H1 (cell line): ENCODE measurements at regions not wholly inside any gene's neighbourhood (a gene's known extent, or its start where the extent isn't known, plus 50 kb on each side); places are given as distances from the start of the nearest gene placed in this dataset.

Experiments used
- CTCF ChIA-PET: fragments of 300-600 bp; sonication (Branson Sonifier 250); formaldehyde crosslinking; loops from one replicate; lab custom pipeline; 2021; ENCODE audit not compliant: partially characterized antibody; lab: Charles Lee
- POLR2A ChIA-PET: fragments of 300-600 bp; sonication (Branson Sonifier 250); formaldehyde crosslinking; loops from one replicate; lab custom pipeline; 2021; ENCODE audit warnings: inconsistent platforms; ENCODE audit not compliant: partially characterized antibody; lab: Charles Lee
- DNase-seq, 2 experiments: peaks; one replicate each; pipeline versions ENCODE4 v3.0.0 to v3.0.0-alpha.2; 2010 to 2022; ENCODE audit warnings: low spot score in 2 of 2, low read depth in 1 of 2, mixed read lengths in 1 of 2
- FAIRE-seq: peaks from 2 replicates; lab custom pipeline; 2011; peaks lifted over from hg19 to GRCh38; lab: Jason Lieb, UNC
- H2AFZ ChIP-seq: 2 replicates; pipeline ENCODE4 v1.8.1; 2012; ENCODE audit warnings: low read length, inconsistent platforms
- H2AK5ac ChIP-seq: 2 replicates; pipeline ENCODE4 v1.6.1; 2013; ENCODE audit warnings: low read depth, low read length
- H2BK120ac ChIP-seq: replicated peaks from 2 replicates; pipeline ENCODE3; 2013; ENCODE audit warnings: low read depth, low read length, inconsistent platforms
- H2BK12ac ChIP-seq: 2 replicates; pipeline ENCODE4 v1.6.1; 2013; ENCODE audit warnings: low read depth, low read length
- H2BK15ac ChIP-seq: 2 replicates; pipeline ENCODE4 v1.6.1; 2013; ENCODE audit warnings: low read length
- H2BK20ac ChIP-seq: 2 replicates; pipeline ENCODE4 v1.6.1; 2013; ENCODE audit warnings: low read length
- H2BK5ac ChIP-seq: 2 replicates; pipeline ENCODE4 v1.6.1; 2013; ENCODE audit warnings: low read depth, low read length
- H3K14ac ChIP-seq: 2 replicates; pipeline ENCODE4 v1.6.1; 2013; ENCODE audit warnings: inconsistent platforms; ENCODE audit not compliant: insufficient read length
- H3K18ac ChIP-seq: 2 replicates; pipeline ENCODE4 v1.6.1; 2013; ENCODE audit warnings: low read length; ENCODE audit errors: extremely low read depth
- H3K23ac ChIP-seq: 2 replicates; pipeline ENCODE4 v1.6.1; 2013; ENCODE audit warnings: inconsistent platforms; ENCODE audit not compliant: insufficient read length
- H3K23me2 ChIP-seq: 2 replicates; pipeline ENCODE4 v1.6.1; 2013; ENCODE audit warnings: low read depth, low read length
- H3K27ac ChIP-seq: 2 replicates; pipeline ENCODE4 v1.6.1; 2011; ENCODE audit warnings: low read depth, low read length, inconsistent platforms
- H3K27me3 ChIP-seq, 4 experiments: replicated peaks in 1 of 4; 1 replicate in 1 of 4; 2 replicates in 3 of 4; pipeline versions ENCODE4 v1.6.1 to v1.8.1; 2011 to 2013; ENCODE audit warnings: low read length in 3 of 4, mild to moderate bottlenecking in 3 of 4, inconsistent platforms in 2 of 4, mixed read lengths in 2 of 4, moderate library complexity in 1 of 4; ENCODE audit not compliant: control insufficient read depth in 3 of 4, insufficient read depth in 3 of 4; ENCODE audit errors: extremely low read depth in 1 of 4
- H3K36me3 ChIP-seq, 4 experiments: 2 replicates each; pipeline versions ENCODE4 v1.6.1 to v1.8.1; 2011 to 2013; ENCODE audit warnings: mild to moderate bottlenecking in 4 of 4, low read length in 3 of 4, moderate library complexity in 2 of 4, control low read depth in 1 of 4, inconsistent platforms in 1 of 4; ENCODE audit not compliant: insufficient read depth in 4 of 4, control insufficient read depth in 2 of 4
- H3K4ac ChIP-seq: replicated peaks from 2 replicates; pipeline ENCODE3; 2013; ENCODE audit warnings: low read length, low read depth, mixed read lengths, inconsistent platforms; ENCODE audit not compliant: insufficient read length
- H3K4me1 ChIP-seq, 4 experiments: replicated peaks in 1 of 4; 1 replicate in 1 of 4; 2 replicates in 3 of 4; pipeline versions ENCODE4 v1.6.1 to v1.8.1; 2011 to 2013; ENCODE audit warnings: low read length in 3 of 4, inconsistent platforms in 2 of 4, mixed read lengths in 1 of 4; ENCODE audit not compliant: insufficient read depth in 4 of 4, control insufficient read depth in 3 of 4
- H3K4me2 ChIP-seq, 2 experiments: 2 replicates each; pipeline versions ENCODE4 v1.6.1 to v1.8.1; 2011 to 2013; ENCODE audit warnings: low read depth in 2 of 2, low read length in 2 of 2, control low read depth in 1 of 2, inconsistent platforms in 1 of 2, mild to moderate bottlenecking in 1 of 2; ENCODE audit not compliant: insufficient read depth in 1 of 2
- H3K4me3 ChIP-seq, 4 experiments: fragments of 200-600, 300-600 bp in 1 of 4; sonication (generic), shearing (Covaris generic), sonication (Bioruptor Twin) in 1 of 4; 2 replicates each; pipeline versions ENCODE4 v1.5.1 to v1.8.1; 2011 to 2016; ENCODE audit warnings: low read length in 4 of 4, low read depth in 3 of 4, control low read depth in 2 of 4, inconsistent platforms in 2 of 4, mild to moderate bottlenecking in 2 of 4, mixed read lengths in 1 of 4, moderate library complexity in 1 of 4; ENCODE audit not compliant: insufficient read depth in 2 of 4; ENCODE audit errors: extremely low read depth in 1 of 4
- H3K56ac ChIP-seq: replicated peaks from 2 replicates; pipeline ENCODE3; 2013; ENCODE audit warnings: low read depth, mild to moderate bottlenecking, mixed read lengths, low read length, inconsistent platforms; ENCODE audit not compliant: insufficient read length
- H3K79me1 ChIP-seq: 2 replicates; pipeline ENCODE4 v1.6.1; 2013; ENCODE audit warnings: low read depth, low read length, control low read depth
- H3K79me2 ChIP-seq, 2 experiments: 2 replicates each; pipeline versions ENCODE4 v1.6.1 to v1.8.1; 2012 to 2013; ENCODE audit warnings: low read length in 2 of 2, mild to moderate bottlenecking in 2 of 2, inconsistent platforms in 1 of 2; ENCODE audit not compliant: insufficient read depth in 2 of 2, control insufficient read depth in 1 of 2
- H3K9ac ChIP-seq, 4 experiments: replicated peaks in 1 of 4; 1 replicate in 1 of 4; 2 replicates in 3 of 4; pipeline versions ENCODE4 v1.6.1 to v1.8.1; 2011 to 2013; ENCODE audit warnings: low read depth in 3 of 4, low read length in 3 of 4, control low read depth in 2 of 4, mild to moderate bottlenecking in 2 of 4, moderate library complexity in 2 of 4, inconsistent platforms in 1 of 4; ENCODE audit errors: extremely low read depth in 1 of 4
- H3K9me3 ChIP-seq, 2 experiments: 2 replicates each; pipeline versions ENCODE4 v1.6.1 to v1.8.1; 2012 to 2013; ENCODE audit warnings: mild to moderate bottlenecking in 2 of 2, moderate library complexity in 2 of 2, control low read depth in 1 of 2, inconsistent platforms in 1 of 2, low read depth in 1 of 2, low read length in 1 of 2, mixed read lengths in 1 of 2; ENCODE audit not compliant: insufficient read depth in 2 of 2
- H4K20me1 ChIP-seq, 2 experiments: replicated peaks in 1 of 2; 2 replicates each; pipeline versions ENCODE3 to v1.8.1; 2011 to 2013; ENCODE audit warnings: inconsistent platforms in 2 of 2, low read length in 2 of 2, mild to moderate bottlenecking in 1 of 2; ENCODE audit not compliant: insufficient read depth in 2 of 2, control insufficient read depth in 1 of 2
- H4K5ac ChIP-seq: 2 replicates; pipeline ENCODE4 v1.6.1; 2013; ENCODE audit warnings: low read length, low read depth, mixed read lengths, inconsistent platforms; ENCODE audit not compliant: insufficient read length
- H4K8ac ChIP-seq: 2 replicates; pipeline ENCODE4 v1.8.0; 2013; ENCODE audit warnings: mild to moderate bottlenecking, moderate library complexity, low read length, inconsistent platforms; ENCODE audit not compliant: insufficient read depth; ENCODE audit errors: extremely low read depth
- H4K91ac ChIP-seq: replicated peaks from 2 replicates; pipeline ENCODE3; 2013; ENCODE audit warnings: low read length, mixed read lengths, inconsistent platforms; ENCODE audit not compliant: insufficient read length
- ASH2L ChIP-seq: fragments of 200-600, 300-600 bp; sonication (generic); IDR thresholded peaks from one replicate; pipeline ENCODE4 v1.7.1; 2017; ENCODE audit warnings: low read length
- BRCA1 ChIP-seq: IDR thresholded peaks from 2 replicates; pipeline ENCODE4 v1.6.1; 2012; ENCODE audit warnings: low read depth, low read length, improper control_type of control experiment
- CREB1 ChIP-seq: IDR thresholded peaks from 2 replicates; pipeline ENCODE4 v1.6.1; 2012; ENCODE audit warnings: inconsistent platforms
- CTBP2 ChIP-seq: IDR thresholded peaks from 2 replicates; pipeline ENCODE4 v1.7.0; 2011; ENCODE audit warnings: borderline replicate concordance, mild to moderate bottlenecking, moderate library complexity, mixed read lengths, low read length; ENCODE audit not compliant: insufficient read depth, insufficient read length
- EGR1 ChIP-seq: IDR thresholded peaks from 2 replicates; pipeline ENCODE4 v1.6.1; 2011; ENCODE audit warnings: low read depth, low read length, borderline replicate concordance
- EZH2 ChIP-seq: fragments of 200-600 bp; sonication (generic); IDR thresholded peaks from 2 replicates; pipeline ENCODE4 v1.7.1; 2012; ENCODE audit warnings: low read depth, mild to moderate bottlenecking, moderate library complexity, low read length, inconsistent platforms; ENCODE audit not compliant: severe bottlenecking
- MAFK ChIP-seq: IDR thresholded peaks from 2 replicates; pipeline ENCODE4 v1.6.1; 2012; ENCODE audit warnings: low read depth, mild to moderate bottlenecking, improper control_type of control experiment, low read length
- RBBP5 ChIP-seq: IDR thresholded peaks from 2 replicates; pipeline ENCODE4 v1.7.1; 2012; ENCODE audit warnings: low read depth, mild to moderate bottlenecking, inconsistent platforms, low read length, moderate library complexity, borderline replicate concordance
- SIX5 ChIP-seq: IDR thresholded peaks from 2 replicates; pipeline ENCODE4 v1.6.1; 2011; ENCODE audit warnings: mild to moderate bottlenecking, low read depth, low read length
- TBP ChIP-seq: IDR thresholded peaks from 2 replicates; pipeline ENCODE4 v1.6.1; 2011; ENCODE audit warnings: low read depth, low read length, improper control_type of control experiment
- TCF12 ChIP-seq: IDR thresholded peaks from 2 replicates; pipeline ENCODE4 v1.6.1; 2011; ENCODE audit warnings: low read depth, mild to moderate bottlenecking, low read length
- ZNF274 ChIP-seq: IDR thresholded peaks from 2 replicates; pipeline ENCODE4 v1.7.0; 2012; ENCODE audit warnings: low read length, borderline replicate concordance; ENCODE audit errors: extremely low read depth
- WGBS, 2 experiments: shearing (Covaris generic) in 1 of 2; methylation state at CpG; one replicate each; pipeline versions ENCODE4 v1.1.6 to v1.1.7; 2013 to 2015; ENCODE audit warnings: low lambda C conversion rate in 2 of 2, mixed read lengths in 2 of 2, inconsistent platforms in 1 of 2, low coverage in 1 of 2, missing lambda C conversion rate in 1 of 2; ENCODE audit not compliant: insufficient replicate concordance in 2 of 2, insufficient coverage in 1 of 2, insufficient read length in 1 of 2; ENCODE audit errors: extremely low coverage in 1 of 2, missing lambda C conversion rate in 1 of 2; 5-methylcytosine and 5-hydroxymethylcytosine counted together
- TF ChIP-seq, protein P1 (sequence below): IDR thresholded peaks from 2 replicates; pipeline ENCODE4 v1.6.1; 2012; ENCODE audit warnings: inconsistent platforms
- TF ChIP-seq, protein P2 (sequence below): IDR thresholded peaks from 2 replicates; pipeline ENCODE4 v1.6.1; 2012; ENCODE audit warnings: inconsistent platforms

DNA sequence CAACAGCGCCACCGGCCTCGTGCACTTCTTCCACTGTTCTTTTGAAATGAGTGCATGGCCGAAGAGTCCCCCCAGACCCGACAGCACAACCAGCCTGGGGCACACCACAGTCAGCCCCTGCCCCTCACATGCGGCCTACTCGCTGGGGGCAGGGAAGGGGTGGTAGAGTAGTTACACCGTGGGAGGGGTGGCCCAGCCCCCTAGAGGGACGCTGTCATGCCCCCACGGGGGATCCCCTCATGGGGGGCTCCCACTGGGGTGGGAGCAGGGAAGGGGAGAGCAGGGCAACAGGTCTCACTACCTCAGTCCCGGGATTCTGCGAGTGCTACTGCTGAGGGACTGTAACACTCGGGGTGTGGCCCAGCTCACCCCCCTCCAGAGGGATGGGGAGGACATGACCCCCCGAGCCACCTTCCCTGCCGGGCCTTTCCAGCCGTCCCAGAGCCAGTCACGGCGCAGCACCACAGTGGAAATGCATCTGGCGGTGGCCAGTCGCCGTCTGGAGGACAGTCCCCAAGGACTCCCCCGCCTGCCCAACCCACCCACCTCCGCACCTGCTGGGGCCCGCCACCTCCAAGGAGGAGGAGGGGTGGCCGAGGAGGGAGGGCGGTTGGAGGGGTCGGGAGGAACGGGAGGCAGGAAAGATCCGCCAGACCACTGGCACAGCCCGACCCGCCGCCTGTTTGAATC, 84.6 kb upstream of the ZNF254 start:
- Histone ChIP-seq H3K4me2 (no peak overlapping the region), H3K79me2 (no peaks in the 10 kb centered on the region), H2BK5ac (no peak overlapping the region), H2BK12ac (no peak overlapping the region), H3K4ac (no peak overlapping the region), H3K9me3 (peaks cover 65 to 73% of the 10 kb centered on the region in 2 experiments), H3K27ac (no peak overlapping the region), H3K36me3 (no peaks in the 10 kb centered on the region), H4K20me1 (no peaks in the 10 kb centered on the region), H3K23ac (no peak overlapping the region), H2BK15ac (no peak overlapping the region), H3K27me3 (no peaks in the 10 kb centered on the region), H3K9ac (no peak overlapping the region), H4K5ac (no peak overlapping the region), H4K91ac (no peak overlapping the region), H3K4me3 (no peak overlapping the region), H3K79me1 (no peaks in the 10 kb centered on the region), H2AK5ac (no peak overlapping the region), H2BK120ac (no peak overlapping the region), H3K56ac (no peak overlapping the region), H3K18ac (no peak overlapping the region), H2AFZ (no peak overlapping the region), H3K14ac (no peak overlapping the region), H3K4me1 (no peaks in the 10 kb centered on the region), H3K23me2 (no peaks in the 10 kb centered on the region), H4K8ac (no peak overlapping the region), H2BK20ac (no peak overlapping the region)
- DNase-seq = no peak
- WGBS, 2 experiments = 86% methylated on average over 9 of the region's 32 CpGs; no CpG with 5 or more reads in 1 of the 2 experiments
- CTCF ChIA-PET = no interaction called here
- POLR2A ChIA-PET = no interaction called here
- FAIRE-seq = no peak
- no peak for TF ChIP-seq ZNF274
- no peak for TF ChIP-seq TCF12
- TF ChIP-seq ASH2L = no peak
- no peak for TF ChIP-seq BRCA1
- no peak for TF ChIP-seq EZH2
- TF ChIP-seq CTBP2 = no peak
- no peak for TF ChIP-seq TBP
- TF ChIP-seq MAFK = no peak
- no peak for TF ChIP-seq EGR1
- no peak for TF ChIP-seq SIX5
- TF ChIP-seq RBBP5 = no peak
- TF ChIP-seq, protein P1, sequence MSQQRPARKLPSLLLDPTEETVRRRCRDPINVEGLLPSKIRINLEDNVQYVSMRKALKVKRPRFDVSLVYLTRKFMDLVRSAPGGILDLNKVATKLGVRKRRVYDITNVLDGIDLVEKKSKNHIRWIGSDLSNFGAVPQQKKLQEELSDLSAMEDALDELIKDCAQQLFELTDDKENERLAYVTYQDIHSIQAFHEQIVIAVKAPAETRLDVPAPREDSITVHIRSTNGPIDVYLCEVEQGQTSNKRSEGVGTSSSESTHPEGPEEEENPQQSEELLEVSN = no peak
- TF ChIP-seq, protein P2, sequence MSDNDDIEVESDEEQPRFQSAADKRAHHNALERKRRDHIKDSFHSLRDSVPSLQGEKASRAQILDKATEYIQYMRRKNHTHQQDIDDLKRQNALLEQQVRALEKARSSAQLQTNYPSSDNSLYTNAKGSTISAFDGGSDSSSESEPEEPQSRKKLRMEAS = no peak
- no peak for TF ChIP-seq CREB1
